ENCODE measurements at regions not wholly inside any gene's neighbourhood (a gene's known extent, or its start where the extent isn't known, plus 50 kb on each side); places are given as distances from the start of the nearest gene placed in this dataset.
A peak's percentile ranks its signal among the peaks of the same experiment; 100 is the strongest.

DNA sequence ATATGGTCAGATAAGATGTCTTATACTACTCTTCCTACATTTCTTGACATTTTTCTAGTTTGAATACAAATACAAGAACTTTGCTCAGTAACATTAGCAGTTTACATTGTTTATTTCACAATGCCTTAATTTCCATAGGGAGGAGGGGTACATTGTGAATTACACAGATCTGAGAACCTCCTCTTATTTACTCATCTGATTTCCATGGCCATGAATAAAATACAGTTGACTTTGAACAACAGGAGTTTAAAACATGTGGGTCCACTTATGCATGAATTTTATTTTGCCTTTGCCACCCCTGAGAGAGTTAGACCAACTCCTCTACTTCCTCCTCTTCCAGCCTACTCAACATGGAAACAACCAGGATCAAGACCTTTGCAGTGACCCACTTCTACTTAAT is 67.7 kb downstream of the MGST1 start:
- no peak for DNase-seq (ENCODE audit: low read depth, low spot score)

DNA sequence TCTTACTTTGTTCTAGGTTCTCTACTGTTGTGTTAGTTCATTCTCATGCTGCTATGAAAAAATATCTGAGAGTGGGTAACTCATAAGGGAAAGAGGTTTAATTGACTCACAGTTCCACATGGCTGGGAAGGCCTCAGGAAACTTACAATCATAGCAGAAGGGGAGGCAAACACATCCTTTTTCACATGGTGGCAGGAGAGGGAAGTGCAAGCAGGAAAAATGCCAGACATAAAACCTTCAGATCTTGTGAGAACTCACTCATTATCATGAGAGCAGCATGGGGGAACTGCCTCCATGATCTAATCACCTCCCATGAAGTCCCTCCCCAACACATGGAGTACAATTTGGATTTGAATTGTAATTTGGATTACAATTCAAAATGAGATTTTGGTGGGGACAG is 69.6 kb downstream of the MGST1 start:
- DNase-seq (ENCODE audit: low read depth, low spot score) = no peak

More for the DNA sequence above, 67.7 kb downstream of the MGST1 start:
- H3K4me3 ChIP-seq (ENCODE audit: low read length) = no peak overlapping the region

DNA sequence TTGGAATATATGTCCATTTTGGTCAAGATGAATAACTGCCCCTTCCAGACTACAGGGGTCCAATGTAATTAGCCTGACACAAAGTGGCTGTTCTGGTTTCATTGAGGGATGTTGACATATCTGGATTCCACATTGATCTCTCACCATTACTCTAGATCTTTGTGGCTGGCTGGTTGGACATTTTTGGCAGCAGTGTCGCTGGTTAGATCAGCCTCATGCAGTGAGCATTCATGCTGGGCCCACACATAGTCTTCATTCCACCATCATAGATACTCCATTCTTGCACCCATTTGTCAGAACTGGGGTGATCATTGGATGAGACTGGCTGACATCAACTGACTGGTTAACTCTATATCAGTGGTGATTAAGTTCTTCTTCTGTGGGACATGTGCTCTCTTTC is 74.4 kb downstream of the MGST1 start:
- no peak for DNase-seq (ENCODE audit: low read depth, low spot score)
- no peak overlapping the region for H3K4me3 ChIP-seq (ENCODE audit: low read length)

More for the DNA sequence above, 69.6 kb downstream of the MGST1 start:
- H3K4me3 ChIP-seq (ENCODE audit: low read length) = no peak overlapping the region

DNA sequence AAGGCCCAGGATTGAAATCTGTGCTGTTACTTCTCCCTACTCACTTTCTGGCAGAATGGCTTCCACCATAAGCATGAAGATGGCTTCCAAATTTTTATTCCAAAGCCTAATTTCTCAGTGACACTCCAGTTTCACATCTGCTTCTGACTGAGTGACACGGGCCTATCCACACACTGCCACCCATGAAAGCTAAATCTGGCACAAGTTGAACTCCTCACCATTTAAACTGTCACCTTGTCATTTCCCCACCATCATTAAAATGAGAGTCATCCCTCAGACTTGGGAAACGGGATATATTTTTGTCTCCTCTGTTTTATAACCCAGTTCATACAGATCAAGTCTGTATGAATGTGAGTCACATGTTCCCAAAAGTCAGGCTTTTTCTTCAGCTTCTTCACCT is 77.1 kb downstream of the MGST1 start:
- no peak for DNase-seq (ENCODE audit: low read depth, low spot score)

DNA sequence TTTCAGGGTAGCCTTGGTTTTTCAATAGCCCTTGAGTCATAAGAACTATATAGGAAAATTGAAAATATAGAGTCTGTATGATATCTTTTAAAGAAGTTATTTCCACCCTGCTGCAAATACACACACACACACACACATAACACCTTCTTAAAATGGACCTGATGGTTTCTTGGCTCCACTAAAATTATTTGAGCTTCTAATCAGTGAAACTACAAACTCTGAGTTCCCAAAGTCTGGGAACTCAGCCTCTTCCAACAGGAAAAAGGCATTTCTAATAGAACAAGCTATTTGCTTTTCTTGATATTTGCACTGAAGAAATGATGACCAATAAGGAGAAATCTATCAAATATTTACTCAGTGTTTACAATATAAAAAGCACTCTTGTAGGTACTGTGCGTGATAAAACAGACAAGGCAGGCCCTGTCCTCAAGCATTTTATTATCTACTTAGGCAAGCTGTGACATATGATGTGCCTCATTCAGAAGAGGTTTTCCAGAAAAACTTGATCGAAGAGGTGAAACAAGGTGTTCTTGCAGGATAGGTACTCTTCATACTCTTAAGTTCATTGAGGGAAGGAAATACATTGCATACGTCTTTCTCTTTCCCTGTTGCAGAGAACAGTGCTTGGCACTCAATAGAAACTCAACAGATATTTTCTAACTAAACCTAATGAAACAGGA is 88.6 kb downstream of the MGST1 start:
- no peak for DNase-seq (ENCODE audit: low read depth, low spot score)
- no peak overlapping the region for H3K4me3 ChIP-seq (ENCODE audit: low read length)

More for the DNA sequence above, 77.1 kb downstream of the MGST1 start:
- H3K4me3 ChIP-seq (ENCODE audit: low read length) = no peak overlapping the region

DNA sequence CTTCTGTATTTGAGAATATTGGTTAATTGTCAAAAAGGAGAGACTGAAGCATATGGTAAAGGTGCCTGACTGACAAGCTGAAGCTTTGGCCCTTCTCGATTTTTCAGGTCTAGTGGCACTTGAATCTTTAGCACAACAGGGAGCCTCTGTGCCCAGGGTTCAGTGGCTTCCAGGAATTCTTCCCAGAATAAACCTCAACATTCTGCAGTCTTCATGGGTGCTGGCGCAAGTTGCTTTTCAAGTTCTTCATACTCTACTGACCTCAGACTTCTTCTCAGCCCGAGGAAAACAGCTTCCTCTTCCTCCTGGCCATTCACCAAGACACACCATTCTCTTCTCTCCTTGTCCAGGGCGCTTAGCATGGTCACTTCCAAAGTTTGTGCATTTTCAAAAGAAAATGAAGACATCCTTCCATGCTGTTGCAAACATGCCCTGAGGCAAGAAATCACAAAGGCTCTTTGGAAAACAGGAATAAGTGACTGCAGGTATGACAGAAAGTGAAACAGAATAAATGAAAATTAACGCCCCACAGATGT is 89.9 kb downstream of the MGST1 start:
- DNase-seq (ENCODE audit: low read depth, low spot score) = no peak

DNA sequence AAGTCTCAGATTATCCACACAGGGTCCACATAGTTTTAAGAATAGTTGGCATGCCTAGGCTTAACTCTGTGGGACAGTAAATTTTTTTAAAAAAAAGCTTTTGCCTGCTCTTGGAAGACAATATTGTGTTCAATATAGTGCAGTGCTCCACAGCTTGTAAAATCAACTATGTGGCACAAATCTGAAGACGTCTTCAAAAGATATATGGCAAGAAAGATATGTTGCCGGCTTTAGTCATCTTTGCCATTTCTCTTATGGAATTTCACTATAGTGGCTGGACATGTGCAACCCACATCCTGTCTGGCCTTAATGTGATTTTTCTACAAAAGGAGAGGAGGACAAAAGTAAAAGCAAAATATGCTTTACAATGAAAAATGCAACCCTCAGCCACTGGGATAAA is 90.5 kb downstream of the MGST1 start:
- H3K4me3 ChIP-seq (ENCODE audit: low read length) = no peak overlapping the region
- no peak for DNase-seq (ENCODE audit: low read depth, low spot score)

More for the DNA sequence above, 89.9 kb downstream of the MGST1 start:
- H3K4me3 ChIP-seq (ENCODE audit: low read length) = no peak overlapping the region

DNA sequence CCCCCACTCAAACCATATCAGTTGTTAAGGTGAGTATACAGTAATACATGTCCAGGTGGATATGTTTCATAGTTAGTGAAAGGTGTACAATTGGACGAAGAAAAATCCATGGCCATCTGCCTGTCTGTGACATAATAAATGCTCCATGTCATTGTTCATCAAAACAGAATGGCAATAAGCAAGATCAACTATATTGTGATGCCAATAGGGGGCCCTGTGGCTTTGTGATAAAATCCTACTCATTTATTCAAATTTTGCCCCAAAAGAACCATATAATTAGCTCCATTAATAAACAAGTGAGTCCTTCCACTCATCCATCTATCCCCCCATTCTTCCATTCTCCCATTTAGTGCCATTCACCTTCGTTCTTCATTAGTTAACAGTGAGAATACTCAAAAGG is 102.0 kb downstream of the MGST1 start:
- DNase-seq (ENCODE audit: low read depth, low spot score) = no peak
- no peak overlapping the region for H3K4me3 ChIP-seq (ENCODE audit: low read length)

DNA sequence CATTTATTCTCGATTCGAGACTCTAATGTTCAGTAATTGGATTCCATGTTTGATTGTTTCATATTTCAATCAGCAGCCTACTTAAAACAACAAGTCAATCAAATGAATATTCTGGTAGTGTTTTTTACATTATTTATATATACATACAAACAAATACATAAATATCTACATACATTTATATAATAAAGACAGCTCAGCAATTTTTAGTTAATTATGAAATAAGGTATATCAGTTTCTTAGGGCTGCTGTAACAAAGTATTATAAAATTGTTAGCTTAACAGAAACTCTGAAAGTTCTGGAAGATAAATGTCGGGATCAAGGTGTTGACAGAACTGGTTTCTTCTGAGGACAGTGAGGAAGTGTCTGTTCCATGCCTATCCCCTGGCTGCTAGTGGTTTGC is 105.9 kb downstream of the MGST1 start:
- H3K4me3 ChIP-seq (ENCODE audit: low read length) = no peak overlapping the region
- no peak for DNase-seq (ENCODE audit: low read depth, low spot score)

DNA sequence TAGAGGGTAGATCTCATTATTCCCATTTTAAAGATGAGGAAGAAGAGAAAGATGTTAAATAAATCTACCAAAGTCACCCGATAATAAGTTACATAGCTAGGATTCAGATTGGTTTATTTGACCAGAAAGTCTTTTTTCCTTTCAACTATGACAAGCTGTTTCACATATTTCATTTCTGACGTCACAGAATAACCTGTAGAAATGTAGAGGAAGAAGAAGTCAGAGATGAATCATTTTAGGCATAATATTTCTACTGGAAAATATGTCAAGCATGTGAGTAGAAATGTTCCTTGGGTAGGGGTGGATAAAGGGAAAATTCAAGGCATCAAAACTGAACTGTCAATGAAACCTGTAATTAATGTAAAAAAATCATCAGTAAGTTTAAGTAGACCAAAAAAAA is 107.0 kb downstream of the MGST1 start:
- no peak overlapping the region for H3K4me3 ChIP-seq (ENCODE audit: low read length)
- DNase-seq (ENCODE audit: low read depth, low spot score) = no peak

DNA sequence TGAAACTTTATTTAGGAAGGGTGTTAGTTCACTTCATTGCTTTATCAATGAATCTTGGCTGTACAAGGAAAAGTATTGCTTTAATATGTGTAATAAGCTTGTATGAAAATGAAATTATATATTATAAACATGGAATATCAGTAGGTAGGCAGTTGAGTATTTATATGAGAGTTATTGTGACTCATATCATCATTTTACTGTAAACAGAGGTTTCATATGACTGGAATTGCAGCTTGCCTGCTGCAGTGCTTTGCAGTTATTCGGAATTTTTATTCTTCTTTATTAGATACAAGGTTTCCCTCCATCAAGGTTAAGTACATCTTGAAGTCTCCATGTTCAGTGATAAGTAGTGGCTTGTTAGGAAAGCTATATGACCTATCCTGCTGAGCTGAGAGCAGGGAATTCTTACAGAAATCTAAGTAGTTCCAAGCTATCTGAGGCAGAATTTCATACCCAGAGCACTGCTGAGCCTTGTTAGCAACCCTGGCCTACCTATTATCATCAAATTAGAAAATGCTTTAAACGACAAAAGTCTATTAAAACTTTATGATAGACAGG is 111.2 kb downstream of the MGST1 start:
- no peak overlapping the region for H3K4me3 ChIP-seq (ENCODE audit: low read length)
- no peak for DNase-seq (ENCODE audit: low read depth, low spot score)

DNA sequence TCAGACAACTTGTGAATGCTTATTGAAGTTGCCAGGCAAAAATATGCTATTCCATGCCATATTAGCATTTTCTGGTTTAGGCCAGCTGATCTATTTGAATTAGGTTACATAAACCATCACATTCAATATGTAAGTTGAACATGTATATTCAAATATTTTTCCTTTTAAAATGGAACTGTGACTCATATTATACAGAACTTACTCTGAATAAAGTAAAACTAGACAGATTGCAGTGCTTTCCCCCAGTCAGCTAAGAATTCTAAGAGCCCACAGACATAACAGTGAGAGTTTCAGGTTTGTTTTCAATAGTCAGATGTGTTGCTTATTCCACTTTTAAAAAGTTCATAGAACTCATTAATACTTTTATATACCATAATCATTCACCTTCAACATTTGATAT is 119.8 kb downstream of the MGST1 start:
- DNase-seq (ENCODE audit: low read depth, low spot score) = no peak
- H3K4me3 ChIP-seq (ENCODE audit: low read length) = no peak overlapping the region

DNA sequence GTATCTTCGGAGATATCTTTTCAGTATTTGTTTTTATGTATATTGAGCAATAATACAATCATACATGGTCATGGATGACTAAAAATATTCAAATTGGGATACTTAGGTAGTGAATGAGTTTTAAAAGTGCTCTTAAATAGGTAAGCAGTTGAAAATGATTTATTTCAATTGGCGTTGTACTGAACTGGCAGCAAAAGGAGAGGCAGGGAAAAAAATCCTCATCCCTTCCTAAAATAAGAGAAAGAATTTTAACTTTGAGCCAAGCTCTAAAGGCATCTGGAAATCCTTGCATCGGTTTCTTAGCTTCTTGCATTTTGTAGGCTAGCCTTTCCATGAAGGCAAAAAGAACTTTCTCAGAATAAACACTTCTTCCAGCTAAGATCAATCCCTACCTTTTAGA is 125.2 kb downstream of the MGST1 start:
- no peak overlapping the region for H3K4me3 ChIP-seq (ENCODE audit: low read length)
- no peak for DNase-seq (ENCODE audit: low read depth, low spot score)

DNA sequence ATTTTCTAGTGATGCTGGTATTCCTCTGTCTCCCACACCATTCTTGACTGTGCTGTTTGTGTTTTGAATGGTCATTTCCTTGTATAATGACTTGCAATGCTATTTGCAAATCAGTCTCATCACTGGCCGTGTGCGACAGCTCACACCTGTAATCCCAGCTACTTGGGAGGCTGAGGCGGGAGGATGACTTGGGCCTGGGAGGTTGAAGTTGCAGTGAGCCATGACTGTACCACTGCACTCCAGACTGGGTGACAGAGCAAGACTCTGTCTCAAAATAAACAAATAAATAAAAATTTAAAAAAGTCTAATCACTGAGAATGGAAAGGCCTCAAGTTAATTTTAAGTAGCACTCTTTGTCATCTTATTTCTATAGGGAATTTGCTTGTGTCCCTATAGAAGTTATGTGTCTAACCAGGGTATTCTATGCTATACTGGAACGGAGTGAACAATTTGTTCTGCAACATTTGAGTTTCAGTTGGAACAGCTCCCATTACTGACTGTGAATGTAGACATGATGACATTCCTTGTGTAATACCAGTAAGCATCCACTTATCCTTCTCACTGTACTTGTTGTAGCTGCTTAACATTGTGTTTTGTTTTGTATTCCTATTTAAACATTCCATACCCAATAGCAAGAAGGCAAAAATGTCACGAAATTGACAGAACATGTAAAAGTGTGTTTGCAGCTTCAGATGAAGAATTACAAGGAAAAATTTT is 126.3 kb downstream of the MGST1 start:
- H3K4me3 ChIP-seq (ENCODE audit: low read length) = no peak overlapping the region
- no peak for DNase-seq (ENCODE audit: low read depth, low spot score)

DNA sequence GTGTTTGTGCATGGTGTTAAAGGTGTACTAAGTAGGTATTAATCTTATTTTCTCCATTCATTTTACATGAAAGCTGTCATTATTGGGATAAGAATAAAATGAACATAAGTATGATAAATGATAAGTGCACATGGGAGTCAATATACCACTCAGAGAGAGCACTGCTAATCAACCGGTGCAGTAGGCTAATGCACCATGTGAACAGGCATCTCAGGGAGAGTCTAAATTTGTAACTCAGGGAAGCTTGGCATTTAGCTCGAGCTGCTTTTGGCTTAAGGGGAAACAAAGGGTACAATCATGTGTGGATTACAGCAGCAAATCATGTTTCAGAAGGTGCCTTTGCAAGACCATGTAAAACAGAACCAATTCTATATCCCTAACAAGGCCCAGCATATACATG is 127.4 kb downstream of the MGST1 start:
- DNase-seq (ENCODE audit: low read depth, low spot score) = no peak
- no peak overlapping the region for H3K4me3 ChIP-seq (ENCODE audit: low read length)

DNA sequence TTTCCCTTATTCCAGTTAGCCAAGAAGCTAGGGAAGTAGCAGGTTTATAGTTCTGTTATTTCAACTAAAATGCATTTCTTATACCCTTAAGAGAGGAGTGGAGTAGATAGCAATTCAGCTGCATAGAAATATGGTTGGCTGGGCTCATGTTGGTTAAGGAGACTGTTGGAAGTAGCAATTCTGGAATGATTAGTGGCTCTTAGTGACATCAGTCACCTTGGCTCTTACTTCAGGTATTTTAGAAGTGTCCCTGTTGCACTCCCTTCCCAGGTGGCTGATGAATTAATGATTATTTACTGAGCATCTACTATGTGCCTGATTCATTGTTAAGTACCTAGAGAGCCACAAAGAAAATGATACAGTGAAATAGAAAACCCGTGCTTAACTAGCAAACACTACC is 128.1 kb downstream of the MGST1 start:
- no peak overlapping the region for H3K4me3 ChIP-seq (ENCODE audit: low read length)
- DNase-seq (ENCODE audit: low read depth, low spot score) = no peak

DNA sequence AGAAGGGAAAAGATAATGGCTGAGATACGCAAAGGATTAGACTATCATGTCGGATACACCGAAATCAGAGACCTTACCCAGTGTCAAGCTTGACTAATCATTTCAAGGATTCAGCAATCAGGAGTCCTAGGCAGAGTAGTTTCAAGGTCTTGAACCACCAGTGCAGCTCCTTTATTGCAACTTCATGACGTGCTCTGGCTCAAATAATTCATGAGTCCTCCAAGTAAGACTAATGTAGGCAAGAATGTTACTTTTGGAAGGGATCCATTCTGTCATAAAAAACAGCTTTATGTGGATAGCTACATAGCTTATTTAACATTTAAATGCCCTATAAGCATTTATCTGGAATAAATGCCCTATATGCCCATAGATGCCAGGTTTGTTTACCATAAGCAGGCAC is 123.2 kb downstream of the LMO3 start:
- H3K4me3 ChIP-seq (ENCODE audit: low read length) = no peak overlapping the region
- no peak for DNase-seq (ENCODE audit: low read depth, low spot score)

DNA sequence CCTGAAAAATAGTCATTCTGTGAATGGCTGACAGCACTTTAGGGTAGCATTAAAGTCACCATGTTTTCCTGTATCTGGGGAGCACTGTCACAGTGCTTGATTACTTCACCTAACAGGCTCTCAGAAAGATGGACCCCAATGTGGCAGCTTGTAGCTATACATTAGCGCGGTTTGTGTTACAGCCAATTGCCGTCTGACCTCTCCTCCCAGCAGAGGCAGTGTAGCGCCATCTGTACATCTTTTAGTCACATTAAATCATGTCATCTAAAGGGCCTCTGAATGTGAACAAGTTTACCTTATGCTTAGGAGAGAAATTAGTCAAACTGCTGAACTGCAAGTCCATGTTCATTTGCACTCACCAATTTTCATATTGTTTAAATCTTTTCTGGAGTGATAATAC is 113.7 kb downstream of the LMO3 start:
- peak; percentile 1 for DNase-seq (ENCODE audit: low read depth, low spot score)
- H3K4me3 ChIP-seq (ENCODE audit: low read length) = no peak overlapping the region

DNA sequence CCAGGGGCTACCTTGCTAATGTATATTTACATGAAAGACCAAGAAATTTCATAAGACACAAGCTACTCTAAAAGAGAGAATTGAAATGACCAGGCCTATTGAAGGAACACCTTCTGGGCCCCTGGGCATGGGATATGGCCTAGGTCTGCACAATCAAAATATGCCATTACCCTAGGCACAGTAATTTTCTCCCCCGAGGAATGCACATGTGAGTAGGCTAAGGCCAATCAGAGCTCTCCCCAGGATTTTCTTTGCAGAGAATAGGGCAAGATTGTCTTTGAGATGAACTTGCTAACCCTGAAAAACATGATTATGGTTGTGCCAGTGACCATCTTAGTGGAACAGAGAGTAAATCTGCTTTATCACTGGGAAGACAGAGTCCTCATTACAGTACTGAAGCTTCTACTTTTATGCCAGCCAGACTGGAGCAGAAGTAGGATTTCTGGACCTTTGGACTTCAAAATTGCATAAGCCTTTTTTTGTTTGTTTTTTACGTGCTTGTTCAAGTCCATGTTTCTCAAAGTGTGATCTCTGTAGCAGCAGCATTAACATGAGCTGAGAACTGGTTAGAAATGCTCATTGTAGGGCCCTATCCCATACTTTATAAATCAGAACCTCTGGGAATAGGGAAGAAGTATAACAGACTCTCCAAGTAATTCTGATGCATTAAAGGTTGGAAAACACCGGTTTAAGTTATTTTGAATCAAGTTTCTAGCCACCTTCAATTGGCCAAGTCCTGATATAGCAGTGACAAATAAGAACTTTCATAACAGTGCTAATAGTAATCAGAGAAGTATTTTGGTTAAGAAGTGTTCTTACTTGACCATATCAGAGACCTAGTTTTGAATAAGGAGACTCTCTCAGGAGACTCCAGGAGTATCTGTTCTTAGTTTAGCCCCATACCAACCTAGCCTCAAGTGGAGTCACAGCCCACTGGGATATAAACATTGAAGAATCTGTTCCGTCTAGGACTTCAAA is 112.9 kb downstream of the LMO3 start:
- DNase-seq (ENCODE audit: low read depth, low spot score) = no peak

More for the DNA sequence above, 112.9 kb downstream of the LMO3 start:
- H3K4me3 ChIP-seq (ENCODE audit: low read length) = no peak overlapping the region

Measured in Jurkat, Clone E6-1 (cell line).